Epithelial cell of prostate (primary cell): ENCODE measurements at regions not wholly inside any gene's neighbourhood (a gene's known extent, or its start where the extent isn't known, plus 50 kb on each side); places are given as distances from the start of the nearest gene placed in this dataset.
"Not testable (repeated sequence)": the region's sequence is repeated elsewhere in the genome, so short reads cannot be mapped to it uniquely, and the experiment has no call there.

ENCODE experiments used
- DNase-seq: peaks from one replicate; pipeline ENCODE4 v3.0.0-alpha.2; 2011; ENCODE audit warnings: low read depth, low spot score
- H3K27ac ChIP-seq: fragments of 450-650 bp; 2 replicates; pipeline ENCODE4 v1.5.1; 2017; ENCODE audit warnings: mild to moderate bottlenecking

GRCh38 chr16:73973174-73973573, 323.4 kb upstream of the PSMD7 start:
- H3K27ac ChIP-seq: no peak overlapping the region
- no peak for DNase-seq

- DNase-seq: no peak
- no peak overlapping the region for H3K27ac ChIP-seq
Observed at GRCh38 chr16:73966851-73967250, 329.8 kb upstream of the PSMD7 start.

- DNase-seq: no peak
- no peak overlapping the region for H3K27ac ChIP-seq
Observed at GRCh38 chr16:73965591-73965990, 331.0 kb upstream of the PSMD7 start.

GRCh38 chr16:73956587-73957494, 339.8 kb upstream of the PSMD7 start:
- no peak overlapping the region for H3K27ac ChIP-seq
- peak; percentile 6 for DNase-seq

GRCh38 chr16:73955702-73956101, 340.9 kb upstream of the PSMD7 start:
- DNase-seq: no peak
- H3K27ac ChIP-seq: no peak overlapping the region

- DNase-seq: no peak
- H3K27ac ChIP-seq: no peak overlapping the region
Observed at GRCh38 chr16:73955255-73955654, 341.4 kb upstream of the PSMD7 start.

GRCh38 chr16:73951481-73951880, 345.1 kb upstream of the PSMD7 start:
- no peak overlapping the region for H3K27ac ChIP-seq
- no peak for DNase-seq

GRCh38 chr16:73949574-73950320, 346.9 kb upstream of the PSMD7 start:
- peak; percentile 52 for DNase-seq
- H3K27ac ChIP-seq: no peak overlapping the region

GRCh38 chr16:73945631-73946030, 351.0 kb upstream of the PSMD7 start:
- H3K27ac ChIP-seq: no peak overlapping the region
- no peak for DNase-seq

- DNase-seq, H3K27ac ChIP-seq: not testable (repeated sequence)
Observed at GRCh38 chr16:73943184-73943583, 353.4 kb upstream of the PSMD7 start.

GRCh38 chr16:73940786-73941185, 355.8 kb upstream of the PSMD7 start:
- H3K27ac ChIP-seq, DNase-seq: not testable (repeated sequence)

- DNase-seq: no peak
- H3K27ac ChIP-seq: no peak overlapping the region
Observed at GRCh38 chr16:73923951-73924350, 372.7 kb upstream of the PSMD7 start.

GRCh38 chr16:73921295-73921694, 375.3 kb upstream of the PSMD7 start:
- no peak for DNase-seq
- no peak overlapping the region for H3K27ac ChIP-seq

GRCh38 chr16:73916829-73917594, 379.6 kb upstream of the PSMD7 start:
- DNase-seq: no peak
- no peak overlapping the region for H3K27ac ChIP-seq

- no peak for DNase-seq
Observed at GRCh38 chr16:73915935-73916334, 380.7 kb upstream of the PSMD7 start.

GRCh38 chr16:73915140-73915539, 381.5 kb upstream of the PSMD7 start:
- H3K27ac ChIP-seq: no peak overlapping the region
- no peak for DNase-seq

More at GRCh38 chr16:73915935-73916334, 380.7 kb upstream of the PSMD7 start:
- no peak overlapping the region for H3K27ac ChIP-seq

GRCh38 chr16:73912850-73913249, 383.8 kb upstream of the PSMD7 start:
- DNase-seq: no peak
- H3K27ac ChIP-seq: no peak overlapping the region

GRCh38 chr16:73912281-73912680, 384.3 kb upstream of the PSMD7 start:
- DNase-seq: no peak

GRCh38 chr16:73909529-73910035, 387.0 kb upstream of the PSMD7 start:
- no peak for DNase-seq

More at GRCh38 chr16:73912281-73912680, 384.3 kb upstream of the PSMD7 start:
- no peak overlapping the region for H3K27ac ChIP-seq

GRCh38 chr16:73891129-73891542, 405.5 kb upstream of the PSMD7 start:
- H3K27ac ChIP-seq: no peak overlapping the region
- DNase-seq: no peak

More at GRCh38 chr16:73909529-73910035, 387.0 kb upstream of the PSMD7 start:
- no peak overlapping the region for H3K27ac ChIP-seq
